ENCODE measurements at regions not wholly inside any gene's neighbourhood (a gene's known extent, or its start where the extent isn't known, plus 50 kb on each side); places are given as distances from the start of the nearest gene placed in this dataset.

GRCh38 chr2:234661849-234662248, 165.0 kb upstream of the ARL4C start:
- TF ChIP-seq CTCF (conservative IDR thresholded peaks at IDR 0.05; ENCODE audit: low read depth, low read length), result no peak
- TF ChIP-seq EZH2 (IDR thresholded peaks at IDR 0.05; ENCODE audit: low read length, unreplicated experiment), result no peak
